Epithelial cell of esophagus (primary cell): ENCODE measurements at regions not wholly inside any gene's neighbourhood (a gene's known extent, or its start where the extent isn't known, plus 50 kb on each side); places are given as distances from the start of the nearest gene placed in this dataset.

Source experiments
- DNase-seq: peaks from one replicate; pipeline ENCODE4 v3.0.0; 2010; ENCODE audit warnings: low read depth
- H3K4me3 ChIP-seq: 2 replicates; pipeline ENCODE4 v1.5.1; 2011; ENCODE audit warnings: mild to moderate bottlenecking, low read length, control low read depth
- CTCF ChIP-seq: IDR thresholded peaks from 2 replicates; pipeline ENCODE4 v1.5.1; 2011; ENCODE audit warnings: low read depth, mild to moderate bottlenecking, low read length, control low read depth, inconsistent platforms; ENCODE audit not compliant: insufficient read depth; ENCODE audit errors: missing control alignments

DNA sequence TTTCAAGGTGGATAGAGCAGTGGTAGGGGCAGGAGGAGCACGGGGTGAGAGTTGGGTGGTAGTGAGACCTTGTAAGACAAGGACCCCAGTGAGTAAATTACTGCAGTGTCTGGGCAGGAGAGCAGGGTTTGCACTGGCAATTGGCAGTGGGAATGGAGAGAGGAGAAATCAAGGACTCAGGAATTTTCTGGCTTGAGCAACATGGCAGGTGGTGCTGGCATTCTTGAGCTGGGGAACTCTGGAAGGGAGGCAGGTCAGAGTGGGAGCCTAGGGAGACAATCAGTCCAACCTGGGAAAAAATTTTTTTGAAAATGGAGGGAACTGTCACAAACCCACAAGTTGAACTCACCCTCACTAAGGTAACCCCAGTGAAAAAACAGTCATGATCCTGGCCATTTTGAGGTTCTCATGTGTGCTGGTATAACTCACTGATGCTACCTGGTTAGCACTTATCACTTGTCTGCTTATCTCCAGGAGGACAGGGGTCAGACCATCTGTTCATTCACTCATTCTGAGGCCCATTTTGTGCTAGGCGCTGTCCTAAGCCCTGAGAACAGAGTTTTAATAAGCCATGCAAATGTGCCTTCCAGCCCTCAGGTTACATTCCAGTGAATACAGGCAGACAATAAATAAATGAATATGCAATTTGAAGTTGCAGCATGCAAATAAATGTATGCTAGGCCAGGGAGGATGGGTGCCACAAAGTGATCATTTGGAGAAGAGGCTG is 92.2 kb upstream of the SEC11C start:
- TF ChIP-seq CTCF: no peak

GRCh38 chr18:59048048-59048363 is 91.7 kb upstream of the SEC11C start:
- H3K4me3 ChIP-seq: no peak overlapping the region
- DNase-seq: no peak
- TF ChIP-seq CTCF: no peak

More for the DNA sequence above, 92.2 kb upstream of the SEC11C start:
- no peak for DNase-seq
- H3K4me3 ChIP-seq: no peak overlapping the region

DNA sequence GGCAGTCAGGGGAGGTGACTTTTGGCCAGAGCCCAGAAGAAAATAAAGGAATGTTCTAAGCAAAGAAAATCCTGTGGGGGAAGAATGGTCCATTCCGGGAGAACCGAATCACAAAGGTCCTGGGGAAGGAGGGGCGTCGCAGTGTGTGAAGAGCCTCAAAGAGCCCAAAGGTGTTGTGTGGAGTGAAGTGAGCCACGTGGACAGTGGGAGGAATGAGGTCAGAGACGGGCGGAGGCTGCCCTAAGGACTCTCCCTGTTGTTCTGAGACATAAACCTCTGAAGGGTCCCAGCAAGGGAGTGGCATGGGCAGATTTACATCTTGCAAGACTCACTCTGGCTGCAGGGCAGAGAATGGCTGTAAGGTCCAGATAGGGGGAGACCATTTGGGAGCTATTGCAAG is 91.3 kb upstream of the SEC11C start:
- no peak overlapping the region for H3K4me3 ChIP-seq
- DNase-seq: no peak
- no peak for TF ChIP-seq CTCF

DNA sequence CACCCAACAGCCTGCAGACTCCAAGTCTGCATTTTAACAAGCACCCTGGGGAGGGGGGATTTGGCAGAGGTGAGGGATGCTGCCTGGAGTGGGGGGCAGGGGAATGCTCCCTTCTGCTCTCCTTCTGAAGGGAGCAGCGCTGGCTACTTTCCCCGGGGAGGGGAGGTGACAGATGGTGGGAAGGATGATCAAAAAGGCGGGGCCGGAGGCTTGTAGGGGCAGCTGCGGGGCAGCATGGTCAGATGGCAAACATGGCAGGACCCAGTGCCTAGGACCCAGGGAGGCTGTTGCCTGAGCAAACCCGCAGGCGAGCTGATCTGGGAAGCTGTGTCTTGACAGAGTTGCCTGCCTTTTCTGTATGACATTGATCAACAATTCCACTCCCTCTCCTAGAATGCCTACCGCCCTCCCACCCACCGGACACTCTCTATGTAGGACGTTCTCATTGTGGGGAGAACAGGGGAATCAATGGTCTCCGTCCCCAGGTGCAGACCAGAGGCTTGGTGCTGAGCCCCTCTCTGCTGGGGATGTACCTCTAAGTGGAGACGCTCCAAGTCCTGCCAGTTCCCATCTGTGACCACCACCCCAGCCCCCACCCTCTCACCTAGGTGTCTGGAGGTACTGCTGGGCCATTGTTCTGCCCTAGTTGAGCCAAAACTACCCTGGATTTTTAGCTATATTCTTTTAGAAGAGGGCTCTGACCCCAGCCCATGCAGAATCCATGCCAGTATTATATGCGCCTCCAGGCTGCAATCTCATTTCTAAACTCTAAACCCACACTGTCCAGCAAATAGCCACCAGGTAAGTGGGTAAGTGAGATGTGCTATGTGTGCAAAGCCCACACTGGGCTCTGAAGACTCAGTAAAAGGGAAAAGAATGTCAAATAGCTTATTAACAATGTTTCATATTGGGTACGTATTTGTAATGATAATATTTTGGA is 89.7 kb upstream of the SEC11C start:
- no peak for DNase-seq
- no peak for TF ChIP-seq CTCF
- no peak overlapping the region for H3K4me3 ChIP-seq

DNA sequence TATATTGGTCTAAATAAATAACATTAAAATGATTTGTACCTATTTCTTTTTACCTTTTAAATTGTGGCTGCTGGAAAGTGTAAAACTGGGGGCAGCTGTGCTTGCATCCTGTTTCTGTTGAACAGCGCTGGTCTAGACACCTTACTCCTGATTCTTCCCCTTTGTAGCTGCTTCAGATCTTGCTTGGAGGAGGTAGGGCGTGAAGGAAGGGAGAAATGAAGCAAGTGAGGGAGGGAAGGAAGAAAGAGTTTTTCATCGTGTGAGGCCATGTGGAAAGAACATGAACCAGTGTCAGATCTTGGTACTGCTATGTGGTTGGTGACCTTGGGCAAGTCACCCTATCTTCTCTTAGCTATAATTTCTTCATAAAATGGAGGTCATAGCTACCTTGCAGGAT is 89.0 kb upstream of the SEC11C start:
- DNase-seq: no peak
- TF ChIP-seq CTCF: no peak
- no peak overlapping the region for H3K4me3 ChIP-seq

DNA sequence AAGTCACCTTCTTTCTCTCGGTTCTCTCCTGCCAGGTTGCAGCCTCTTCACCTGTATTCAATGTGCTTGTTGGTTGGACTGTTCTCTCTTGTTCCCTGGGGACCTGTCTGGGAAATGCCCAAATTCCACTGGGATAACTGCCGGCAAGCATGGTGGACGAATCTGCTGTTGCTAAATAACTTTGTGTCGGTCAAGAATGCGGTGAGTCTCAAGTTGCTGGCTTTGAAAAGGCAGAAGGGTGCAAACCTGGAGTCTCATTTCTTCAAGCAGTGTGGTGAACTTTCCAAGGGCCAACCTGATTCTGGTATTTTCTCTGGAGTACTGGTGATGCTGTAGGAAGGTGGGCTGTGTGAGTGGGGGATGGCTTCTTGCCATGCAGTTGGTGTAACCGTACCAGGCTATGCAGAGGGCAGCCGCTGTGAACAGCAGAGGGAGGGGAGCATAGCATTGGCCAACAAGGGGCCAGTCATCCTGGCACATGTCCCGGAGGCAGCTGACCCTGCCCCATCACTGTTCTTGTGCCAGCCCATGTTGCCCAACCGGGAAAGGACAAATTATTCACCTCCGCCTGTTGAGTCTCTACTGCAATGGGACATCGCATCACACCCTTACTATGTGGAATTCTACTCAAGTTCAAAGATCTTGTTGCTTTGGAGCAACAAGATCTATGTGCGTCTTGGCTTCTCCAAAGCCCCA is 88.1 kb upstream of the SEC11C start:
- H3K4me3 ChIP-seq: no peak overlapping the region
- no peak for DNase-seq

More for the DNA sequence above, 88.1 kb upstream of the SEC11C start:
- no peak for TF ChIP-seq CTCF
